Stimulated activated CD4-positive, alpha-beta T cell treated with anti-CD3 and anti-CD28 coated beads, TNF-alpha, amount 100 ng/mL, for 24 hours (primary cell): ENCODE measurements at regions not wholly inside any gene's neighbourhood (a gene's known extent, or its start where the extent isn't known, plus 50 kb on each side); places are given as distances from the start of the nearest gene placed in this dataset.
"Not testable (repeated sequence)": the region's sequence is repeated elsewhere in the genome, so short reads cannot be mapped to it uniquely, and the experiment has no call there.

Experiments used
- DNase-seq, 3 experiments: peaks; one replicate each; pipeline ENCODE4 v3.0.0-alpha.2; 2020; ENCODE audit warnings: low read depth in 3 of 3

DNA sequence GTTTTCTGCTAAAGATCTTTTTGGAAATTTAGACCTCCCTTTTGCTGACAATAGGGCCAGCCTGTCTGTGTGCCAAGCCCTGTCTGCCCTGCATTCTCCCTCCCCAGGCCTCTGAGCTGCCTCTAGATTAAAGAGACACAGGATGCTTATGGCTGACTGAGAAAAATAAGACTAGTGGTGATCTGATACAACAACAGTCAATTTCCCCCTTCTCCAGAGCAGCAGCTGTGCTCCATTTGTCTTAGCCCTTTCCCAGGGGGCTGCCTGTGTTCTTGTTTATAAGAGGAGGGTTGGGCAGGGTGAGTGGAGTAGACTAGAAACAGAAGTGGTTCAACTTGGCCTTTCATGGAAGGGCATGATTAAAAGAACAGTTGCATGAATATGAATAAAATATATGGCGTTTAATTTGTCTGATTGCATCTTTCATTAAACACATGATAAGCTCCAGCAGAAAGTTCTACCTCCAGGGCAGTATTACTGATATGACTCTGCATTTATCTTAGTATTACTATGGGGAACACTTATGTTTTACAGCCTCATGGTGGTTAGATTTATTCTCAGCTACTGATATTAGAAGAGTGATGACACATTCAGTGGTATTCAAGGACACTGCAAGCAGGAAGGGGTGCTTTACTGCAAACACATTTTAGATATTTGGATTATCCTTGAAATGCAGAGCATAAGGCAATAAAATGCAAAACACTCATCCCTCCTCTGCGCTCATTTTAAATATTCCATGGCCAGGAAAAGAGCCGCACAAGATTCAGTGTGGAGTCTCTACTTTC is 150.2 kb upstream of the CLEC14A start:
- no peak for DNase-seq

DNA sequence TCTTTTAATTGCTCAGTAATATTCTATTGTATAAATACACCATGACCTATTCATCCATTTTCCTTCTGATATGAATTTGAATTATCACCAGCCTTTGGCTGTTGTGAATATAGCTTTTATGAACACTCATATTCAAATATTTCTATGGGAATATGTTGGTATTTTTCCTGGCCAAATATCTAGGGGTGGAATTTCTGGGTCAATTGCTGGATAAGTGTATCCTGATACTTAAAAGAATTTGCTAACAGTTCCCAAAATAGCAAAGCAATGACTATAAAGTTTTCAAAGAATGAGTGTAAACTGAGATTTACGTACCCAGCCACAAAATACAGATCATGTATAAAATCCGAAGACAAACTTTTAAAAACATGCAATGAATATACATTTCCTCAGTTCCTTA is 148.7 kb upstream of the CLEC14A start:
- no peak for DNase-seq

DNA sequence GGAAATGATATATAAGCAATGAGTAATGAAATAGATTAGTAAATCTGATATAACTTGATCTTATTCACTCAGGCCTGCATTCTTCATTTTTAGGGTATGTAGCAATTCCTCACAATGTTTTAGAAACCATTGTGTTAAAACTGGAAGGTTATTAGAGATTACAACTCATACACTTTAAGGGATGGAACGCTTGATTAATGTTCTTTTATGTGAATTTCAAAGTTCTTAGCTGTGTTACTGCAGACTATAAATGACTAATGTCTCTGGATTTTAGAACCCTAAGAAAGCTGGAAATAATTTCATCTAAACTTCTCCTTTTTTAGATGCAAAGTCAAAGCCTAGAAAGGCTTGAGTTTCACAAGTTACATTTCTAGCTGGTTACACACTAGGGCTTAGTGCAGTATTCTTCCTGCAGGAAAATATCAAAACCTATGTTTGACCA is 148.2 kb upstream of the CLEC14A start:
- no peak for DNase-seq

DNA sequence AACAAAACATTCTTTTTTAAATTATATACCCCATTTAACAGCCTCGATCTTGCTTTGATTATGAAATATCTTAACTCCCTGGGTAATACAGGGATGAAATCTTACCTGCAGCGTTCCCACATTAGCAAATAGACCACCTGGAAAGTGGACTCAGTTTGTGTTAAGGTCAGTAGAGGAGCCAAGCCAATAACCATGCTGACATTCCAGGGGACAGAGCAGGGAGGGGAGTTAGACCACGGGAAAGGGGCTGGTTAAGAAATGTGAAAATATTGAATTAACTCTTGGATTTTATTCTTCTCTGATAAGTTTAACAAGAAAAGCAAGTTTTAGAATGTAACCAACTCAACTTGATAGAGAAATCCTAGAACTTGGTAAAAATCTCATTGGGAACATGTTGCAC is 144.9 kb upstream of the CLEC14A start:
- no peak for DNase-seq

DNA sequence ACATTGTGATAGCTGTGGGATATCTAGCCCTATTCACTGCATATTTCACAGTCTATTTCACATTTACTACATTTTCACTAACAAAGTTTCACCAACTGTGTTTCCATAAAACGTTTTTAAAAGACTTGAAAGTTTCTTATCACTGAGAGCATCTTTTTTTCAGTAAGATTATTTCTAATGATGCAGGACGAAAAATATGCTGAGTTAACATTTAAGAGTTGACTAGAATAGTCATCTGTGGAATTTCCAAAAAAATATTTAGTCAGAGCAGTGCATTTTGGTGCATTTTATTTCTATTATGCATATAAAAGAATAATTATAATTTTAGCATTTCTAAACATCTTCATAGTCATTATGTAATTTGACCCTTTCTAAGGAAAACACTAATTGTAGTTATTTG is 143.8 kb upstream of the CLEC14A start:
- no peak for DNase-seq

DNA sequence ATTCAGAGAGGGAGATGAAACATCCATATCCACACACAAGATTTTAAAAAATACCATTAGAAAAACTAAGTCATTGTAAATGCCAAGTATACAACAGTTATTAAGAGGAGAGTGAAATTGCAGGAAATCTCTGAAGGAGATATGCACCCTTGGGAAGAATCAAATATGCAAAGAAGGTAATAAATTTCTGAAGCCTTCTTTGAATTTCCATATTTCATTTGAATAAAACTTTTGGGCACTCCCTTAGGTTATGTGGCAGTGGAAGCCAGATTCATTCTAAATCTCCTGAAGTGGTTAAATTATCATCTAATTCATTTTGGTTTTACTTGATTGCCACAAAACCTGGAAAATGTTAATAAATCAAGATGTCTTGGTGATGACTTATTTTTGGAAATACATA is 138.9 kb upstream of the CLEC14A start:
- DNase-seq, result no peak

DNA sequence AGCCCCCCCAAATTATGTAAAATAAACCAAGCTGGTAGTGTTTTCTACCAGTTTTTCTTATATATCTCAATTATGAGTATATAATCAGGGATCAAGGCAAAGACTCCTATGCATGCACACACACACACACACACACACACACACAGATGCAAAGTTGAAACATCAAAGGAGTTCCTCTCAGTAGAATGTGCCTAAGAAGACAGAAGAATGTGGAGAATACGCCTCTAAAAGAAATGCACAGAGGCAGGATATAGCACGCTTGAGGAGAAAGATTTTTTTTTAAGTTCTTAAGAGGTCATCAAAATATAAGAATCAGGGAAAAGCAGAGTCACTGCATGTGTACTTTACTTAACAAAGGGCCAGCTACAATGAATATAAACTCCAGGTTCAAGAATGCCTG is 138.2 kb upstream of the CLEC14A start:
- no peak for DNase-seq

DNA sequence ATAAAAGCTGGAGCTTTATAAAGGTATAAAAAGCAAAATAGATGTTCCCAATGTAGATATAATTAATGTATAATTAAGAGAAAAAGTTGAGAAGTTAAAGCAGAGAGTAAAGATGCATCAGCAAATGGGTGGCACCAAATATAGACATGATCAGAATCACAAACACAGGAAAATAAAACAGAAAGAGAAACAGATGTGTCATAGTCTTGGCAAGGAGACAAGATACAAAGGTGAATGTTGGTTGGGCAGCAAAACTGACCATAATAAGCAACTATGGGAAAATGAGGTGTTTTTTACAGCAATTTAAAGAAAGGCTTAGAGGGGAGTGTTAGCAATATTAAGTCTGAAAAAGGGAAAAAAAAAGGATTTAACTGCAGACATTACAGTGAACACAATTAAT is 135.4 kb upstream of the CLEC14A start:
- no peak for DNase-seq

DNA sequence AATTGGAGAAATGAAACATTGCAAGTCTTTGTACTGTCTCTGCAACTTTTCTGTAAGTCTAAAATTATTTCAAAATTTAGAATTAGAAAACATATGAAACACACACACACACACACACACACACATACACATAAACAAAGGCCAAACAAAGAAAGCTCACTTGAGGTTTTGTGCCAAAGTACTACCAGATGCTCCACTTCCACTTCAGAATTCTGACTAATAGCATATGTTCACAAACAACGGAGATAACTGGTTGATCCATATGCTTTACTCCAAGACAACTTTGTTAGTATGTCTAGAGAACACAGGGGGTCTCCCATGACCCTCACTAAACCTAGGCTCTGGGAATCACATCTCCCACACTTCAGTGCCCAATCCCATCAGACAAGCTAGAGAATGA is 133.8 kb upstream of the CLEC14A start:
- no peak for DNase-seq

DNA sequence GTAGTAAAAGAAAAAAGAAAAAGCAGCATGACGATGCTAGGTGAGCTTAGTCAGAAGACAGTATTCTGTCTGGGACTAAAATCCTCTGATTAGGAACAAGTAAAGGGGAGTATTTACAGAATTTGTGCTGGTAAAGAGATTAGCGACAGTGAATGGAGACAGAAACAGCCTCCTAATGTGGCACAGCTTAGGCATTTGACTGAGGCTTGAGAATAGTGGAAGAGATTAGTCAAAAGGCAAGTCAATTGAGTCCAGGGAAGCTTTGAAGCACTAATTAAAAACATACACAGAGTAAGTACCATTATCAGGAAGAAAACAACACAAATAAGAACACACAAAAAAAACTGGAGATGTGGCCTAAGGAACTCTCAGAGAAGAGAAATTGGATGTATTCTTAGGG is 131.9 kb upstream of the CLEC14A start:
- no peak for DNase-seq

DNA sequence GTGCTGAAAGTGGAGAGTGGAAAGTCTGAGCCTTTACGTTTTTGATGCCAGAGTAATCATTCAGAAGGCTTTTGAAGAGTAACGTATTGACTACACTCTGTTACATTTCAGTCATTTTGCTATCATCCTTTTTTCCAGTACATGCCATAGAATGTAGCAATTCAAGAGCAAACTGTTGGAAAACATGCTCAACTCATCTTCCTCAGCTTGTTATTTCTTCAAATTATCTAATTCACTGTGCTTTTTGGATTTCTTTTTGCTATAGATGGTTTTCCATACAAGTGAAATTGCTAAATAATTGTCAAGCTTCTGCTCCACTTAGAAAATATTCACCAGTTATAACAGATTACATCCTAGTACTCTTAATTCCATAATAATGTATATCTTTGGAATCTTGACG is 129.9 kb upstream of the CLEC14A start:
- DNase-seq, result no peak

DNA sequence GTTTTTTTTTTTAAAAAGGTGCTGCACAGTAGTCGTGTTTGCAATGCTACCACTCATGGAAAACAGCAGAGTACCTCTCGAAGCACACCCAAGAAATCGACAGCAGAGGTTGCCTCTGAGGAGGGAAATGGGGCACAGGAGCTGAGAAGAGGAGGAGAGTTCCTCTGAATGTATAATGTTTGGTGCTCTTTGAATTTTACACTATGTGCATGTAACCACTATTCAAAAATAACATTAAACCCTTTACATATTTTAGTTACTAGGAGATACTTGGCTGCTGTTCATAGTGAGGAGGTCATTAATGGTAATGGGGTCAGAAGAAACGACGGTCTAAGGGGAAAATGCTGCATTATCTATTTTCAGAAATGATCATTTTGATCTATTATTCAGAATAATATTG is 129.4 kb upstream of the CLEC14A start:
- DNase-seq, result no peak

DNA sequence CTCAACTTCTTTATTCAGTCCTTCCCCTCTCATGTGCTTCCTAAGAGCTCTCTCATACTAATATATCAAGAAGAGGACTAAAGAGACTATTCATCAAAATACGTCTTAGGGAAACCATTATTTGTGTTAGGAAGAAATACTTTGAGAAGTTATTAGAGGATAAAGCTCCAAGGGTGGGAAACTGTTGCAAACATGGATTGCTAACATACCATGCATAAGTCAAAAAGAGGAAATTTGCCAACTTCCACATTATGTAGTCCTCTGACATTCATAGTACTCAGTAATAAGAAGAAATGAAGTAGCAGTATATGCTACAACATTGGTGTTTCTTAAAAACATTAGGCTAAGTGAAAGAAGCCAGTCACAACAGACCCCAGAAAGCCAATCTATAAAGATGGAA is 128.8 kb upstream of the CLEC14A start:
- DNase-seq, result no peak

DNA sequence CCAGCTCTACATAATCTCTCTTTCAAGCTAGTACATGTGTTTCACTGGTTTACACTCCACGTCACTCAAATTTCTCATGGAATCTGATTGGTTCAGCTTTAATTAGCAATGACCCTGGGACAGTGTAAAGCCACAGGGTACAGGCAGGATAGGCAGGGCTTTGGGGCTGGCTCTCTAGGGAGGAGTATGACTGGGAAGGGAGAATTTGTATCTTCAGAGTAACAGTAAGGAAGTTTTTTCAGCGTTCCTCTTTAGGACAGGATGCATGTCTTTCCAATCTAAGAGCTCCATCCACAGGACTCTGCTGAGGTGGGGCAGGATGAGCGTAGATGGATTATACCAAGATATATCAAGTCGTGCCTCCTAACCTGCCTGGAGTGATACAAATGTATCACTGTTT is 112.0 kb upstream of the CLEC14A start:
- DNase-seq, result no peak

DNA sequence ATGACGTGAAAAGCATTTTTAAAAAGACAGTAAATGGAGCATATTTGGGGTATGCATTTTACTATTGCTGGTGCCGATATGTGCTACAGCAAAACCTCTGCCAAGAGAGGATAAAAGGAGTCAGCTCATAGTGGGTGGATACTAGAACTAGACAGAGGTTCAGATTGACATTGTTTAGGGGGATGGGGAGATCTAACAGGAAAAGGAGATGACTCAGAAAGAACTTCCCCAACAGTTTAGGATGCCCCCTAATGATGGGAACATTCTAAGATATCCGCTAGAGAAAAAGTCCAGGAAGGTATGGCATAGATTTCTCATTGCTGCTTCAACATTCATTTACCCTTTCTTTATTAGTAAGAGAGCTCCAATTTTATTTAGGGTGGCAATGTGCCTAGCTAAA is 110.5 kb upstream of the CLEC14A start:
- no peak for DNase-seq

DNA sequence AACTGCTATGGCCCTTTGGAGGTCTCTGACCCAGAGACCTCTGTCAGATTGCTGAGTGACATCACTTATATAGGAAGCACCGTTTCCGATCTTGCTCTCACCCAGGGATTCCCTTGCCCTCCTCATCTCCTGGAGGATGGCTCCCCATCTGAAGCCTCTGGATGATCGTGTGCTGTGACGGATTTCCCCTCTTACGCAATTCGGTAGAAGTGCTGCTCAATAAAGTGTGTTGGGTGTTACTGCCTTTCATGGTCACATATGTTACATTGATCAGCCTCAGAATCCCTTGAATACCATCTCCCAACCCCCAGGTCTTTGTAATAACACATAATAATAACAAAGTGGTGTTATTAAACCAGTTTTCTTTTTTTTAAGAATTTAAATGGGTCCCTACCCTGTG is 107.3 kb upstream of the CLEC14A start:
- no peak for DNase-seq

DNA sequence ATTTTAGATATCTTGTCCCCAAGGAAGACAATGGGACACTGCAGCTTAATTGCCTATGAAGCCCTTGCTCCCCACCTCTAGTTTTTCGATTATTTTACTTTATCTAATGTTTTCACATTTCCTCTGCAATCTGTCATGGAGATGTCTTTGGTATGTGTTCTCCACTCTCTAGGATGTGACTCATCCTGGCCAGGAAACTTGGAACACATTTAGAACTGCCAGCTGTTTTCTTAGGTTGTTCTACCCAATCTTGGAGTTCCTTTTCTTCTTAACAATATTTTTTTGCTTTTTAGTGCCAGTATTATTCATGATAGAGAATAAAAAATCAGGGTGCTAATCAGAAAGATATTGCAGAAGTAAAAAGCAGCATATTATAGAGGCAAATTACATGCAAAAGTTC is 101.7 kb upstream of the CLEC14A start:
- DNase-seq, result no peak

DNA sequence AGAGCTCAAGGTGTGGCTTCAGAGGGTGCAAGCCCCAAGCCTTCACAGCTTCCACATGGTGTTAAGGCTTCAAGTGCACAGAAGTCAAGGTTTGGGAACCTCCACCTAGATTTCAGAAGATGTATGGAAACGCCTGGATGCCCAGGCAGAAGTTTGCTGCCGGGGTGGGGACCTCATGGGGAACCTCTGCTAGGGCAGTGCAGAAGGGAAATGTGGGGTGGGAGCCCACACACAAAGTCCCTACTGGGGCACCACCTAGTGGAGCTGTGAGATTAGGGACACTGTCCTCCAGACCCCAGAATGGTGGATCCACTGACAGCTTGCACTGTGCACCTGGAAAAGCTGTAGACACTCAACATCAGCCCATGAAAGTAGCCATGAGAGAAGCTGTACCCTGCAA is 99.6 kb upstream of the CLEC14A start:
- DNase-seq, result not testable (repeated sequence)

DNA sequence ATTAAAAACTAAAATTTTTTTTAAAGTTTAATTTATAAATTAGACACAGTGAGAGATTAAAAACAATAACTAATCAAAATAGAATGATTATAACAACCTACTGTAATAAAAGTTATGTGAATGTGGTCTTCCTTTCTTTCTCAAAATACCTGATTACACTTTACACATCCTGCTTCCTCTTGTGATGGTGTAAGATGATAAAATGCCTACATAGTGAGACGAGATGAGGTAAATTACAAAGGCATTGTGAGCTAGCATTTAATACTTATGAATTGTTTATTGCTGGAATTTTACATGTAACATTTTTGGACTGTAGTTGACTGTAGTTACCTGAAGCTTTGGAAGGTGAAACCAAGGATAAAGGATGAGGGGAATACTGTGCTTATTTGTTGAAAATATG is 94.2 kb upstream of the CLEC14A start:
- DNase-seq, result no peak

DNA sequence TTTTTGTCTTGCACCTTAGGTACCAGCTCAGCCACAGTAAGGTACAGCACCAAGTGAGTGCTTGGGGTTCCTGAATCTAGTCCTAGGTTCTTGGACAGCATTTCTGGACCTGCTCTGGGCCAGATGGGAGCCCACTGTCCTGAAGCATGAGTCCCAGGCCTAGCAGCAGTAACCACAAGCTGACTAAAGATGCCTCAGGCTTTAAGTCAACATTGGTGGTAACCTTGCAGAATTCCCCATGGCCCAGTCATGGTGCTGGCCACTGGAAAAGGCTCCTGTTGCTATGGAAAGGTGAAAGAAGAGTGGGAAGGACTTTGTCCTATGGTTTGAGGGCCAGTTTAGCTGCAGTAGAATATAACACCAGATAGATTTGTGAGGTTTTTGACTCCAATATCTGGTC is 86.9 kb upstream of the CLEC14A start:
- DNase-seq, result no peak

DNA sequence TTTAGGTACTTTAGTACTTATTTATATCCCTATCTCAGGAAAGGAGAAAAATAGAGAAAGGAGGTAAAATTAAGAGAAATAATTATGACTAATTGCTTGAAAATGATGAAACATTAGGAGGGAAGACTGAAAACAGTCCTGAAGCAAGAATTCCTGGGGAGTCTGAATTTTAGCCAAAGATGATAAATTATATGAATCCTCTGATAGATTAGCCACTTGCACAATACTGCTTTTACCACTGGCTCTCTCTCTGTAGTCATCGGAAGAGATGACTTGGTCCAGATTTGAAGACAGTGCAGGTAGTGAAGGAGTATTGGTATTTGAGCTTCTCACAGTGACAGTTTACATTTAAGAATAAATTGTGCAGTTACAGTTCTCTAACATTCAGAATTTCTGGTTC is 83.8 kb upstream of the CLEC14A start:
- DNase-seq, result no peak

DNA sequence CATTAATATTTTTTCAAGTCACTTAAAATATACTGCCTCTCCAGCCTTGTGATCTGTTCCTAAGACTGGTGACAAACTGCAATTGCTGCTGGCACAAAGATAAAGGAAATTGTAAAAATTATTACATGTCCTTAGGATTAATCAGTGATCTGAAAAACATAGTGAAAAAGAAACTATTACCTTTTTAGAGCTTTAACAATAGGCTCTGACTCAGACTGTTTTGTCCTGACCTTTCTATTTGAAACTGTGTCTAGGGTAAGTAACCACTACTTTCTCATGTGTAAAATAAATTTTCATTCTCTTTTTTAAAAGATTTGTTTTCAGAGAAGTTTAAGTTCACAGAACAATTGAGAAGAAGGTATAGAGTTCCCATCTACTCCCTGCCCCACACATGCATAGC is 80.4 kb upstream of the CLEC14A start:
- no peak for DNase-seq

DNA sequence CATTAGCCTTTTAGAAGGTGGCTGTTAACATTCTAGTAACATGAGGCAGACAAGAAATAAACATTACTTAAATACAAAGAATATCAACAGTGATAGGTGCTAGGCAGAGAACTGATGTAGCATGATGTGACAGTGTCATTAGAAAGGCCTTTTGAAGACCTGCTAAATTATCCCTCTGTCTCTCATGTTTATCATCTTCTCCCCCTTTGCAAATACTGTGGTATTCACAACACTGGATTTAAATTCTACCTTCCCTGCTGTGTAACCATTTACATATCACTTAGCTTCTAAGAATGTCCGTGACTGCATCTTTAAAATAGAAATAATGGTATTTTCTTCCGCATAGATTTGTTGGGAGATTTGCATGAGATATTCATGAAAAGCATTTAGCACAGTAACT is 74.4 kb upstream of the CLEC14A start:
- no peak for DNase-seq

DNA sequence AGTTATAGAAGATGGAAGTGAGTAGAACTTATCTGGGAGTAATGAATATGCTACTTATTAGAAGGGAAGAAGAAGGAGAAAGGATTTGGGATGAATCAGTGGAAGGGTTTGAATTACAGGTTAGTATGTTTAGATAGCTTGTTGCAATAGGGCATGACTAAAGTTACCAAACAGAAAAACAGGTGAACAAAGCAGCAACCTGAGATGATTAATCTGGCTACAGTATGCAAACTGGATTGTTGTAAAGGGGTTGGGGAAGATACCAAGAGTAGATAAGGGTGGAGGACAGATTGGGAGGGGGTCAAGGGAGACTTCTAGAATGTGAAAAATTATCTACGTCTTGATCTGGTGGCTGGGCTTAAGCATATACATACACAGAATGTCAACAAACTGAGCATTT is 73.4 kb upstream of the CLEC14A start:
- no peak for DNase-seq
